Stimulated activated CD8-positive, alpha-beta memory T cell treated with anti-CD3 and anti-CD28 coated beads, Interleukin-2, amount 100 ng/mL, for 1 hour (primary cell): ENCODE measurements at regions not wholly inside any gene's neighbourhood (a gene's known extent, or its start where the extent isn't known, plus 50 kb on each side); places are given as distances from the start of the nearest gene placed in this dataset.

Experiments
- DNase-seq, 2 donors: peaks; one replicate each; pipeline ENCODE4 v3.0.0-alpha.2; 2020; ENCODE audit warnings: low read depth in 2 of 2

DNA sequence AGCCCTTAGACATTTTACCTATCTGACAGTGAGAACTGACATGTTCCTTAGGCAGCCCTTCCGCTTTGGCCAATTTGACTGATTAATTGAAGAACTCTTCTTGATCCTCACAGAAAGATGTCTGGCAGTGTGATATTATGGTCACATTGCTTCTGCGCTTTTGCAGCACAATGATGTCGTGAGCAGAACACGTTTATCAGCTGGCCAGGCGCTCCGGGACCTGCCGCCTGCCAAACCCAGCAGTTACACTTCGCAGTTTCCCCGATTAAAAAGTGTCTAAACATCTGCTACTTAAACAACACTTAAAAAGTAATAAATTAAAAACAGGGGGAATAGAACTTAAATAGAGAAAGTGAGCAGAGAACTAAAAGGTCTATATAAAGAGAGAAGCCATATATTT, 103.5 kb upstream of the ETS2 start:
- no peak for DNase-seq

DNA sequence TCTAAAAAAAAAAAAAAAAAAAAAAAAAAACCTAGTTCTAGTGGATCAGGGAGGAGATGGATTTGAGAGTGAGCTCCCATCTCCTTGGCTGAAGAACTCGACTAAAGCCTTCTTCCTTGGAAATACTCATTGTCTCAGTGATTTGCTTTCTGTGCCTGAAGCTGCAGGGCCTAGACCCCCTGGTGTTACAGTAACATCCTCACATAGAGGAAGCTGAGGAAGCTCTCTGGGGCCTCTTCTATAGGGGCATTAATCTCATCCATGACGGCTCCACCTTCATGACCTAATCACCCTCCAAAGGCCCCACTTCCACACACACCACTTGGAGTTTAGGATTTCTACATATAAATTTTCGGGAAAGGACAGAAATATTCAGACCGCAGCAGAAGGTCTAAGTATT, 95.9 kb upstream of the ETS2 start:
- no peak for DNase-seq

- no peak for DNase-seq
Measured at GRCh38 chr21:38712071-38712470, 93.7 kb upstream of the ETS2 start.

GRCh38 chr21:38712664-38713063, 93.1 kb upstream of the ETS2 start:
- DNase-seq: no peak

DNA sequence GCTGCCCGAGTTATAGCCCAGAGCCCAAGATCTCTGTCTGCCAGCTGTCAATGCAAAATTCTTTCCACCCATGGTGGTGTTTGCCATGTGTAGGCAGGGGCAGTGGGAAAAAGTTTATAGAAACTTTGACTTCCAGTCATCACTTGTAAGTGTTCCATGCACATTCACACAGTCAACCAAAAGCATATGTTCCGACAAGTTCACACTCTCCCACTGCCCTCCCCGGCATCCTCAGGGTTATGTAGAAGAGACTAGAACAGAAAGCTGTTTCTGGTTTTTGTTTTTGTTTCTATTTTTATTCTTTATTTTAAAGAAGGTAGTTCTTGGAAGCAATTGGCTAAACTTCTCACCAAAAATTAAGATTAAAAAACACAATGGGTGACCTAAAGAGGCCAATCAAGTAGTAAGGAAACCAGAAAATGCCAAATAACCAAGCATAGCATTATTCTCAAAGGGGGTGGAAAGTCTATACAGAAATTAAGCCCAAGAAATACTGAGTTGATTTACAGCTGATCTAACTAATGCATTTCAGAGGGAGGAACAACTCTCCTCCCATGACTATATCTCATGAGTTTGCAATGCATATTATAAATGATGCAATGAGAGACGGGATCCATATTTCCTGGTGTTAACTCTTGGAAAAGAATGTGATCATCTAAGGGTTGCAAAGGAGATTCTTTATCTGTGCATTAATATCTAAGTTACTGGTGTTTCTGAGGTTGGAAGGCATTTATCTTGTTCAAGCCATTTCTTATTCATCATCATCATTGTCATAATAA, 91.5 kb upstream of the ETS2 start:
- no peak for DNase-seq

DNA sequence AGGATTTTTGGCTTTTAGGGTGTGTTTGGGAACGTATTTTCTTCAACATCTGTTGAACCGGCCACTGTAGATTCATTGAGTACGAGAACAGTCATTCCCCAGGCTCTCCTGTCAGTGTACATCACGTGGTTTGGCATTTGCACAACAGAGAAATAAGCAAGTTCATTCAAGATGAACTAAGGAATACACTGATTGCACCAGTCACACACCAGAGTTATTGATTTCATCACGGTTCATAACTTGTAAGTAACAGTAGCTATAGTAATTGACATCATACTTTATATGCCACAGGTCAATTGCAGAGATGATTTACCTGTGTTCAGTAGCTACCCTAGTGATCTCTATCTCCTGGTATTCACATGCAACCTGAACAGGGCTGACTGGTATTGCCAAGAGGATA, 90.7 kb upstream of the ETS2 start:
- DNase-seq: no peak

DNA sequence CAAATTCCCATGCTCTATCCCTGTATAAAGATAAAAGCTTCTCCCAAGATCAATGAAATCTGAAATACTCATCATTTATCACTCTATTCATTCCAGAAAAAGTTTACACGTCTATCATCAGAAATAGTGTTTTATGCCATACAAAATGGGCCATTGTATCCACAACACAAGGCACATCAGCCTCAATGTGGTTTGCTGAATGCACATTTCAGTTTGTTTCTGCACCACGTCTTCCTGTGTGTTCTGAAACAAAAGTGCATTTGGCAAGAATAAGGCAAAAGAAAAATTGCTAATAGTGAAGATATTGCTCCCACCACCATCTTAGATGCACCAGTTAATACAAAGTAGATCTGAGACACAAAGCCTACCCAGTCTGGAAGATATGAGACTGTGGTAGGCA, 89.6 kb upstream of the ETS2 start:
- no peak for DNase-seq

DNA sequence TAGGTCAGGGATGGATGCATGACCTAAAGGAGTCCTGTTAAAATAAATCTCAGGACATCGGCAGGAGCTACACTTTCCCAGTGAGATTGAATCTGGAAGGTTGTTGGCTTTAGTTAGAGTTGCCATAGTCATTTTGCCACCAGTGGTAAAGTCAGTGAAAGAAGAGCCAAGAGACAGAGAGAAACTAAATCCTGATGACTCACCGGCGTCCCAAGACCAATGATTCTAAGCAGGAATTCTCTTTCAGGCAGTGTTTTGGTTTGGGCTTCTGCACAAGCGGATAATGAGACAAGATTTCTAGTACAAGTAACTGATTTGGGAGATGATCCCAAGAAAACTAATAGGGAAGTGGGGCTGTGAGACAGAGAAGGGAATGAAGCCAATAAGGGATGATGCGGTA, 88.8 kb upstream of the ETS2 start:
- DNase-seq: no peak

DNA sequence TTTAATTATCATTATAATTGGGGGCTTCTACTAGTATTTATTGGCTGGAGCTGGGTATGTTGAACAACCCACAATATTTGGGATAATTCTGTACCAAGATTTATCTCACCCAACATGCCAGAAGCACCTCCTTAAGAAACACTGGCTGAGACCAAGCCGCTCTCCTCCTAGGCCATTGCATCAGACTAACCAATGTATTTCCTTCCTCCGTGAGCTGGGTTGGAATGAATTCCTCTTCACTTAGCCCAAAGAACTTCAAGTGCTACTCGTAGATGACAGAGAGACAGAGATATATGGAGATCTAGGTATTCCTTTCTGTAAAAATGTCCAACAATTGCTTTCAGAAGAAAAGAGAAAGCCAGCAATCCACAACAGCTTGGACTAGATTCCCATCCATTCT, 87.2 kb upstream of the ETS2 start:
- DNase-seq: no peak

DNA sequence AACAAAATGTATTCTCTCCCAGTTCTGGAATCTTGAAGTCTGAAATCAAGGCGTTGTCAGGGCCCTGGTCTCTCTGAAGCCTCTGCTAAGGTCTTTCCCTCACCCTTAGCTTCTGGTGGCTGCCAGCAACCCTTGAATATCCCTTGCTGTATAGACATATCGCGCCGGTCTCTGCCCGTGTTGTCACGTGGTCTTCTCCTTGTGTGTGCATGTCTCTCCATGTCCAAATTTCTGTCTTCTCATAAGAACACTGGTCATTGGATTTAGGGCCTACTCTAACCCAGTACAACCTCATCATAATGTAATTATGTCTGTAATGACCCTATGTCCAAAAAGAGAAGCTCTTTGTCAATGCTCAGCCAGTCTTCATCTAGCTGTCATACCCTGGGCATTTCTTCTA, 85.7 kb upstream of the ETS2 start:
- DNase-seq: no peak

DNA sequence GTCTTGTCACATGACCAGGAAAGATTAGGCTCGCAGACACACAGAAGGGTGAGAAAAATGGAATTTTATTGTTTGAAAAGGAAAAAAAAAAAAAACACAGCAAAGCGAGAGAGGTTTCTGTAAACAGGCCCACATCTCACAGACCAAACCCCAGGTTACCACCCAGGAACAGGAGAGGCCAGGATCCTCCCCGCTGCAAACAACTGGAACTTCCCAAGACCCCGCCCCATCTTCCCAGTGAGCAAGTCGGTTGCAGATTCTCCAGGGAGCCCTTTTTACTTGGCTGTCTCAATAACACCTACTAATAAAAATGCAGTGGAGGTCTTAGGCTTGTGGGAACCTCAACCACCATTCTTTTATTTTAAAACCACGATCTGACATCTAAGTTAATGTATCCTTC, 84.7 kb upstream of the ETS2 start:
- no peak for DNase-seq

GRCh38 chr21:38721958-38722357, 83.8 kb upstream of the ETS2 start:
- DNase-seq: no peak

DNA sequence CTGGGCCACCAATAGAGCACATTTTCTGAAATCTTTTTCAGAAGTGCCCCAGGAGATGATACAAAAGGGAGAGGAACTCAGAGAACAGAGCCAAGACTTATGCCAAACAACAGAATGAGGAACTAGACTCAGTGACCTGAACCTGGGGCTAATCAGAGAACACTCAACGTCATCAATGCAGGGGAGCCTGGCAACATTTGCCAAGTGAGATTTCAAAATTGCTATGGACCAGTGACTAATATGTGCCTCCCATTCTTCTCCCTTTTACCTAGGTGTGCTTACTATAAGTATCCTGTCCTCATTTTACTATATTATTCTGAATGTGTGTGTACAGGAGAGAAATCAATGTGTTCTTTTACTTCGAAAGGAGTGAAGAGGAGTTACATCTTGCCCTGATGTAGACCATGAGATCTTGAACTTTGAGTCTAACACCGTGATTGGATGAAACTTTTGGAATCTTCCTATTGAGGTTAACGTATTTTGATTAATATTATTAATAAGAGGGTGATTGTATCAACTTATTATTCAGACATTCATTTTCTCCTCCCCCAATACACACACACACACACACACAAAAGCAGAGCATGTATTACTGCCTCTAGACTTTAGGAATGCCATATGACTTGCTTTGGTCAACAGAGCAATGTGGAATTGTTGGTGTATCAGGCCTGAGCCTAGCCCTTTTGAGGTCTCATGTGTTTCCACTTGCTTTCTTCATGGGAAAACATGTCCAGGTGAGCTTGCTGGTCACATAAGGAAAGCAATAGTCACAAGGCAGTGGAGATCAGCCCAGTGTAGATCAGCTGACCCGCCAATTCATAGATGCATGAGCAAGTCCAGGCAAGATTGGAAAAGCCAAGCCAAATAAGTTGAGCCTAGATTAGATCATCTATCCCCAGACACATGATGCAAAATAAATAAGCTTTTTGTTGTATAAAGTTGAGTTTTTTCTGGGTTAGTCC, 80.3 kb upstream of the ETS2 start:
- DNase-seq: no peak

DNA sequence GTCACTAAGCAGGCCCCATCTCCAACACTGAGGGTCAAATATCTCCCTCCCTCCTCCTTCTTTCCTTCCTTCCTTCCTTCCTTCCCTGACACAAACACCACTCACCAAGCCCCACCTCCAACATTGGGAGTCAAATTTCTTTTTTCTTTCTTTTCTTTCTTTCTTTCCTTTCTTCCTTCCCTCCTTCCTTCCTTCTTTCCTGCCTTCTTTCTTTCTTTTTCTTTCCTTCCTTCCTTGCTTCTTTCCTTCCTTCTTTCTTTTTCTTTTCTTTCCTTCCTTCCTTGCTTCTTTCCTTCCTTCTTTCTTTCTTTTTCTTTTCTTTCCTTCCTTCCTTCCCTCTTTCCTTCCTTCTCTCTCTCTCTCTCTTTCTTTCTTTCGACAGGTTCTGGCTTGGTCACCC, 79.2 kb upstream of the ETS2 start:
- DNase-seq: no peak

DNA sequence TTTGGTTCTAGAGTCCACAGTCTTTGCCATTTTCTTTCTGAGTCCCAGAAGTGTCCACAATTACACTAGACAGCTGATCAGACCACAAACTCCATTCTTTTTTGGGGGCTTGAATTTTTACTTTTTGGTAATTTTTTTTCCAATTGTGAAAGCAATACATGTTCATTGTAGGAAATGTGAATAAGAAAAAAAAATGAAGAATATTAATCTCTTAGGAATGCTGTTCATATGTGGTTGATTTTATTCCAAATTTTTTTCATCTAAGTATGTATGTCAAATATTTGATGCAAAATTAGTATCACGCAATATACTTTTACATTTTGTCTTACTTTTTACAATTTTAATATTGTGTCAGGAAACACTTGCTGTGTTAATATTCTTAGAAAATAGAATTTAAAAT, 76.4 kb upstream of the ETS2 start:
- DNase-seq: no peak

GRCh38 chr21:38729754-38730379, 75.9 kb upstream of the ETS2 start:
- no peak for DNase-seq

DNA sequence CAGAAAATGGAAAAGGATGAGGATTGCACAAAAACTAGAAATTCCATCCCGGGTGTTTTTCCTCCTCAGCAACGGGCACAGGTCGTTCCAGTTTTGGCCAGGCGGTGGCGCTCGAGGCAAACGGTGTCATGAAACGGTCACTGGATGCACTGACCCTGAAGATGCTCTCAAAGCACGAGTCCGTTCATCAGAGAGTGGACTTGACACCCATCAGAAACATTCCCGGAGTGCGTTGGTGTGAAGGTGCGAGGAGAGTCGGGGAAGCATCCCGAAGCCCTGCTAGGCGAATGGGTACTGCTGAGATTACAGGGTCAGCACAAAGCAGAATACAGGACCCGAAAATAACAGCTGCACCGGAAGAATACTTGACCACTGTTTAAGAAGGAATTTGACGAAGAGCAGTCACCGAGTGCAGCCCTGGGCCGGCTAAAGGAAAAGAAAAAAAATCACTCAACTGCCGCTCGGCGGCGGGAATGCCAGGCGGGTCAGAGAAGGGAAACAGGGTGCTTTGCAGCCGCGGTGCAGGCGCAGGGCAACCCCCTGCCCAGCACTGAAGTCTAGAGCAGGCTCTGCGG, 71.7 kb upstream of the ETS2 start:
- peak; percentile 46 to 52 for DNase-seq

DNA sequence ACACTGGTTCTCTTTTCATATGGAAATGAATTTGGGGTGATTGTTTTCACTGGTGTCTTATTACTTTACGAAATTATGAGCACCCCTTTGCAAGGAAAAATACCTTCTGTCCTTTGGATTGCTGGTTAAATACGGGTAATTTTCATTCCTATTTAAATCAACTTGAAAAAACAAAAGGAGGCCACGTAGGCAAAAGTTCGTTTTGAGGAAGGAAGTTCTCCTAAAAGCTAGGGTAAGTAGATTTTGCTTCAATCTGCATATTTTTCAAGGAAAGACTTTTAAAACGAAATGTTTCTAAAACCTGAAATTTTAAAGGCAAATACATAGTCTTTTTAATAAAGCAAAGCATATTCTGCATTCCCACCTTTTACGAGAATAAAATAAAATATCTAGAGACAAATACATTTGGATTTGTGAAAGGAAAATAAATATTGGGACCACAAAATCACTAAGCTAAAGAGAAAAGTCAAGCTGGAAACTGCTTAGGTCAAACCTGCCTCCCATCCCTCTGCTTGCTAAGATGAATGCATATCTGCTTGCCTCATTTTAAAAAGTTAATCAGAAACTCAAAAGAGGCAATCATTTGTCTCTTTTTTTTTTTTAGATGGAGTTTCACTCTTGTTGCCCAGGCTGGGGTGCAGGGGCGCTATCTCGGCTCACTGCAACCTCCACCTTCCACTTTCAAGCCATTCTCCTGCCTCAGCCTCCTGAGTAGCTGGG, 70.9 kb upstream of the ETS2 start:
- no peak for DNase-seq

GRCh38 chr21:38735626-38736206, 70.0 kb upstream of the ETS2 start:
- DNase-seq: no peak

DNA sequence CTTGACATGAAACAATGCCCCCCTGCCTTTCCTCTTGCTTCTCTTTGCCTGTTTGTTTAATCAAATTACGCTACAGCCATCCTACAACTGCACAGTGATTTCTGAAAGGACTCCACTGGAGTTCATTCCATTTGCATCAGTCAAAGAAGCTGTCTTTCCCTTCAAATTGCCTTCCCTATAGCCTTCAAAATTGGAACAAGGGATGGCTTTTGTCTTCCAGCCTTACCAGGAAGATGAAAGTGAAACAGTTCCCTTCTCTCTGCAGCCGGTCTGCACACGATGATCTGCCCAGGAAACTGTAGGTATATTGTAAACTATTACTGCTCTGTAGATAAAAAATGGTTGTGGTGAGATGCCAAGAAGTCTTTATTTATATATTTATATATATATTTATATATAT, 65.6 kb upstream of the ETS2 start:
- DNase-seq: no peak
